Brain microvascular endothelial cell (primary cell): ENCODE measurements at regions not wholly inside any gene's neighbourhood (a gene's known extent, or its start where the extent isn't known, plus 50 kb on each side); places are given as distances from the start of the nearest gene placed in this dataset.

ENCODE experiments used
- DNase-seq: peaks from one replicate; pipeline ENCODE4 v3.0.0-alpha.2; 2020
- H3K27ac ChIP-seq: fragments of 250-450 bp; sonication (Bioruptor Pico); 2 replicates; pipeline ENCODE4 v1.5.1; 2020; ENCODE audit warnings: mild to moderate bottlenecking, moderate library complexity
- H3K27me3 ChIP-seq: fragments of 250-450 bp; sonication (Bioruptor Pico); replicated peaks from 2 replicates; pipeline ENCODE4 v1.5.1; 2020; ENCODE audit warnings: mild to moderate bottlenecking
- H3K36me3 ChIP-seq: fragments of 250-450 bp; sonication (Bioruptor Pico); replicated peaks from 2 replicates; pipeline ENCODE4 v1.5.1; 2020; ENCODE audit warnings: mild to moderate bottlenecking
- H3K4me3 ChIP-seq: 2 replicates; pipeline ENCODE4 v1.5.1; 2011; ENCODE audit warnings: low read depth, mild to moderate bottlenecking, control low read depth, low read length, moderate library complexity
- in situ Hi-C: cut with HindIII; loops from 2 replicates; pipeline ENCODE4 v1.10.0; 2017; ENCODE audit warnings: low sequenced_read_pairs, low pct_ligation_motif_present
- TF ChIP-seq, protein P1 (sequence below): IDR thresholded peaks from 2 replicates; pipeline ENCODE4 v1.5.1; 2011; ENCODE audit warnings: low read depth, mild to moderate bottlenecking, moderate library complexity, low read length, control low read depth, inconsistent platforms; ENCODE audit errors: missing control alignments

DNA sequence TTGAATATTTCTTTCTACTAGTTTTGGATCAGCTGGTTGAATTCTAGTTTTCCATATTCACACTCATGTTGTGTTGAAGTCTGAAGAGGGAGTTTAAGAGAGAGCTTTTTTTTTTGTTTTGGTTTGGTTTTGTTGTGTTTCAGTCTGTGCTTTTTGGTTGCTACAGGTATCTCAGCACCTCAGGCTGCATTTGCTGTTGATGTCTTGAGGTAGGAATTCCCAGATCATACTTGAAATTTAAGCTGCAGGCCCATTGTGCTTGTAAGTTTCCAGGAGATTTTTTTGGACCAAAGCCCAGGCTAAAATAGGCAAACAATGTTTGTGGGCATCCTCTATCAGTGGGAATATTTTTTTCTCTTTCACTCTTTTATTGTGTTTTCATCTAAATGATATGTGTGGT lies 190.2 kb upstream of the AGA start:
- no peaks in the 10 kb centered on the region for H3K36me3 ChIP-seq
- TF ChIP-seq, protein P1, sequence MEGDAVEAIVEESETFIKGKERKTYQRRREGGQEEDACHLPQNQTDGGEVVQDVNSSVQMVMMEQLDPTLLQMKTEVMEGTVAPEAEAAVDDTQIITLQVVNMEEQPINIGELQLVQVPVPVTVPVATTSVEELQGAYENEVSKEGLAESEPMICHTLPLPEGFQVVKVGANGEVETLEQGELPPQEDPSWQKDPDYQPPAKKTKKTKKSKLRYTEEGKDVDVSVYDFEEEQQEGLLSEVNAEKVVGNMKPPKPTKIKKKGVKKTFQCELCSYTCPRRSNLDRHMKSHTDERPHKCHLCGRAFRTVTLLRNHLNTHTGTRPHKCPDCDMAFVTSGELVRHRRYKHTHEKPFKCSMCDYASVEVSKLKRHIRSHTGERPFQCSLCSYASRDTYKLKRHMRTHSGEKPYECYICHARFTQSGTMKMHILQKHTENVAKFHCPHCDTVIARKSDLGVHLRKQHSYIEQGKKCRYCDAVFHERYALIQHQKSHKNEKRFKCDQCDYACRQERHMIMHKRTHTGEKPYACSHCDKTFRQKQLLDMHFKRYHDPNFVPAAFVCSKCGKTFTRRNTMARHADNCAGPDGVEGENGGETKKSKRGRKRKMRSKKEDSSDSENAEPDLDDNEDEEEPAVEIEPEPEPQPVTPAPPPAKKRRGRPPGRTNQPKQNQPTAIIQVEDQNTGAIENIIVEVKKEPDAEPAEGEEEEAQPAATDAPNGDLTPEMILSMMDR: no peak
- in situ Hi-C loops: no loop called here

GRCh38 chr4:177638871-177639270 lies 196.6 kb upstream of the AGA start:
- Histone ChIP-seq H3K36me3 (no peaks in the 10 kb centered on the region), H3K27me3 (no peaks in the 10 kb centered on the region), H3K4me3 (no peak overlapping the region), H3K27ac (no peak overlapping the region)
- TF ChIP-seq, protein P1: no peak
- no peak for DNase-seq
- in situ Hi-C loops: no loop called here

More for the DNA sequence above, 190.2 kb upstream of the AGA start:
- Histone ChIP-seq H3K27ac (no peak overlapping the region), H3K27me3 (no peaks in the 10 kb centered on the region), H3K4me3 (no peak overlapping the region)
- no peak for DNase-seq

DNA sequence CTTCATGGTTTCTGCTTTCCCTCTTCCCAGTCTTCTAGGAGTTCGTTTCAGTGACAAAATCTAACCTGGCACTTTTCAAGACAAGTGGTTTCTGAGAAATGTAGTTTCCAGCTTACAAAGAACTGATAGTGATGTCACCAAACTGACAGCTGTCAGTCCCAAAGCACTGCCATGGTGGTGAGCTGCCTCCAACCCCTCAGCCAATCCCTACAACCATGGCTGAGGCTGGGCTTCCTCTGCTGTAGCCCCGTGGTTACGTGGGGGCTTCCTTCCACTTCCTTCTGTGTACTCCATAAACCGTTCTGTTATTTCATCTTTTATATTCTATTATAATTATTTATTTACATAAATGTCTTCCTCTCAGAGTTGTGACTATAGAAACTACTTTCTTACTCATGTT lies 198.6 kb upstream of the AGA start:
- TF ChIP-seq, protein P1: no peak
- Histone ChIP-seq H3K27ac (no peak overlapping the region), H3K36me3 (no peaks in the 10 kb centered on the region), H3K27me3 (no peaks in the 10 kb centered on the region), H3K4me3 (no peak overlapping the region)
- in situ Hi-C loops: no loop called here
- DNase-seq: no peak

DNA sequence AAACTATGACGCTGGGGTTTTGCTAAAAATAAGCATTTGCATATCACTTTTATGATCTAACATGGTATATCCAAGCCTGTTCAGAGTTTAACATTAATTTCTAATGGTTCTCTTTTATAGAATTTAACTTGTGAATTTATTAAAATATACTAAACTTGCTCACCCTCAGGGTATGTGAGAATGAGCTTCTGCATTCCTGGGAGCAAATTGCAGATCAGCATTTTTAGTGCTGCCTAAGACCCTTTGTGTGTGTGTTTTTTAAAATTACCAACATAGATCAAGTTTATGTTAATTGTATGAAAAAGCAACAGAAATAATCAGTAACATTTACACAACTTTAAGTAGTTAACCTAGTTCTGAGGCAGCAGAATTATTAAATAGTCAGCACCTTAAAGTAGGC lies 218.0 kb upstream of the AGA start:
- in situ Hi-C loops: no loop called here
- no peak for DNase-seq
- no peak overlapping the region for H3K4me3 ChIP-seq
- H3K27ac ChIP-seq: no peak overlapping the region
- TF ChIP-seq, protein P1: no peak
- no peaks in the 10 kb centered on the region for H3K27me3 ChIP-seq
- no peaks in the 10 kb centered on the region for H3K36me3 ChIP-seq

- H3K27me3 ChIP-seq: no peaks in the 10 kb centered on the region
- no peak for DNase-seq
- H3K4me3 ChIP-seq: no peak overlapping the region
- no peaks in the 10 kb centered on the region for H3K36me3 ChIP-seq
- TF ChIP-seq, protein P1: peak; percentile 36
- H3K27ac ChIP-seq: no peak overlapping the region
- in situ Hi-C loops: no loop called here
Measured at GRCh38 chr4:177667687-177668086, 225.4 kb upstream of the AGA start.

DNA sequence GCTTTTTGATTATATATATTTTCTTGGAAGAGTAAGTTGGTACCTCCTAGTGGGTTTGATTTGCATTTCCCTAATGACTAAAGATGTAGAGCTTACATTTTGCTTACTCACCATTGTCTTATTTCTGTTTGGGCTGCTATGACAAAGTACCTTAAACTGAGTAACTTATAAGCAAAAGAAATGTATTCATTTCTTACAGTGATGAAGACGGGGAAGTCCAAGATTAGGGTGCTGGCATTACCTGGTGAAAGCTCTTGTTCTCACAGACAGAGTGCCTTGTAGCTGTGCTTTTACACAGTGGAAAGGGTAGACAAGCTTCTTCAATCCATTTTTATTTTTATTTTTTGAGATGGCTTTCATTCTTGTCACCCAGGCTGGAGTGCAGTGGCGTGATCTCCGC lies 229.2 kb upstream of the AGA start:
- Histone ChIP-seq H3K36me3 (no peaks in the 10 kb centered on the region), H3K27ac (no peak overlapping the region), H3K4me3 (no peak overlapping the region), H3K27me3 (no peaks in the 10 kb centered on the region)
- TF ChIP-seq, protein P1: no peak
- in situ Hi-C loops: no loop called here
- DNase-seq: no peak
